ENCODE measurements at regions not wholly inside any gene's neighbourhood (a gene's known extent, or its start where the extent isn't known, plus 50 kb on each side); places are given as distances from the start of the nearest gene placed in this dataset.
"Not testable (repeated sequence)": the region's sequence is repeated elsewhere in the genome, so short reads cannot be mapped to it uniquely, and the experiment has no call there.

GRCh38 chr17:21603292-21603691 is 89.0 kb upstream of the KCNJ18 start:
- not testable (repeated sequence) for H3K4me1 Mint-ChIP-seq (ENCODE audit: low read depth); H3K9me3 Mint-ChIP-seq; DNase-seq; H3K4me3 Mint-ChIP-seq; H3K36me3 Mint-ChIP-seq (ENCODE audit: low read depth); H3K27ac Mint-ChIP-seq
- peaks cover 24% of the 10 kb centered on the region for H3K27me3 Mint-ChIP-seq

- not testable (repeated sequence) for H3K27me3 Mint-ChIP-seq; H3K4me3 Mint-ChIP-seq; DNase-seq; H3K36me3 Mint-ChIP-seq (ENCODE audit: low read depth); H3K9me3 Mint-ChIP-seq; H3K4me1 Mint-ChIP-seq (ENCODE audit: low read depth); H3K27ac Mint-ChIP-seq
These were observed 80.9 kb upstream of the KCNJ18 start for GRCh38 chr17:21611443-21611842.

- H3K27ac Mint-ChIP-seq, H3K27me3 Mint-ChIP-seq, H3K4me3 Mint-ChIP-seq: not testable (repeated sequence)
These were observed 79.9 kb upstream of the KCNJ18 start for GRCh38 chr17:21612123-21613070.

GRCh38 chr17:21613071-21613429 is 79.3 kb upstream of the KCNJ18 start:
- peaks cover 3% of the 10 kb centered on the region for H3K27me3 Mint-ChIP-seq
- H3K9me3 Mint-ChIP-seq: no peaks in the 10 kb centered on the region
- no peak for DNase-seq
- no peaks in the 10 kb centered on the region for H3K4me1 Mint-ChIP-seq (ENCODE audit: low read depth)
- no peaks in the 10 kb centered on the region for H3K36me3 Mint-ChIP-seq (ENCODE audit: low read depth)
- no peak overlapping the region for H3K4me3 Mint-ChIP-seq
- no peak overlapping the region for H3K27ac Mint-ChIP-seq

More at GRCh38 chr17:21612123-21613070, 79.9 kb upstream of the KCNJ18 start:
- not testable (repeated sequence) for H3K4me1 Mint-ChIP-seq (ENCODE audit: low read depth); H3K36me3 Mint-ChIP-seq (ENCODE audit: low read depth); H3K9me3 Mint-ChIP-seq; DNase-seq

GRCh38 chr17:21626987-21627386 is 65.3 kb upstream of the KCNJ18 start:
- H3K27ac Mint-ChIP-seq; H3K4me3 Mint-ChIP-seq; DNase-seq; H3K36me3 Mint-ChIP-seq (ENCODE audit: low read depth); H3K9me3 Mint-ChIP-seq; H3K4me1 Mint-ChIP-seq (ENCODE audit: low read depth); H3K27me3 Mint-ChIP-seq: not testable (repeated sequence)

Data from activated T-cell treated with anti-CD3 and anti-CD28 coated beads, Interleukin-2, amount 50 U/mL, for 24 hours (primary cell).